Forelimb muscle (tissue), 1 donor: ENCODE measurements at regions not wholly inside any gene's neighbourhood (a gene's known extent, or its start where the extent isn't known, plus 50 kb on each side); places are given as distances from the start of the nearest gene placed in this dataset.
"Not testable (repeated sequence)": the region's sequence is repeated elsewhere in the genome, so short reads cannot be mapped to it uniquely, and the experiment has no call there.

Source experiments
- DNase-seq: peaks from one replicate; pipeline ENCODE4 v3.0.0-alpha.2; 2013; ENCODE audit warnings: low read depth

DNA sequence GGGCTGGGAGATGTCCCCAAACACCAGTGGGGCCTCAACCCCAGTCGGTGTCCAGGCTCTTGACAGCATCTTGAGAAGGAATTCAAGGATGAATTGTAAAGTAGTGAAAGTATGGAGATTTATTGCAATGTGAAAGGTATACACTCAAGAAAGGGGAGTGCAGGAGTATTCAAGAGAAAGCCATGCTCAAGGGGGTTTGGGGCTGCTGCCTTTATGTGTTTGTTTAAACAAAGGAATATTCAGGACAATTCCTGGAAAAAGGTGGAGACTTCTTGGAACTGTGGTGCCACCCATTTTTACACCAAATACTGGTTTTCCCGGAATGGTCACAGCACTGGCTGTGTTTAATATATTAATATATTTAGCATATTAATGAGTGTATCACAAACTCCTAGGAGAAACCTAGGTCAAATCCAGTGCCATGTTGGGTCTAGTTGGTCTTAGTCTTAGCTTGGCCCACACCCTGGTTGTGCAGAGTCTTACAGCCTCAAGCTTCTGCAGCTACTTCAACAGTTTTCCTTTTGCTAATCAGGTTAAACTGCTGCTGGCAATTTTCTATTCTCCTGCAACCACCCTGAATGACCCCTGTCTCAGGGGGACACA is 138.5 kb upstream of the TMTC4 start:
- DNase-seq: no peak

DNA sequence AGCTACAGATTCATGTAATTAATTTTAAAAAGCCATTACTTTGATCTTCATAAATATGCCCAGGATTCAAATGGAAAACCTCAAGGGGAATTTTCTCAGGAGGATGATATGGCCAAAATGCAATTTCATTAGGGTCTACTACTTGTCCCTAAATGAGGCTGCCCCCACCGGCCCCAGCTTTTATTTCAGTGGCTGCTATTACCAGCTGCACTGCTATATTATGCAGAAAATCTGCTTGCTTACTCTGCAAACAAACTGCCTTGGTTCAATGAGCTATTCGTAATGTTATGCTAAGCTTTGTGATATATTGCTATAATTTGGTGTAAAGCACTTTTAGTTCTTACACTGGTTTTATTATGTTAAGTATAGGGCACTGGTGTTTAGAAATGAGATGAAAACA is 137.3 kb upstream of the TMTC4 start:
- DNase-seq: no peak

DNA sequence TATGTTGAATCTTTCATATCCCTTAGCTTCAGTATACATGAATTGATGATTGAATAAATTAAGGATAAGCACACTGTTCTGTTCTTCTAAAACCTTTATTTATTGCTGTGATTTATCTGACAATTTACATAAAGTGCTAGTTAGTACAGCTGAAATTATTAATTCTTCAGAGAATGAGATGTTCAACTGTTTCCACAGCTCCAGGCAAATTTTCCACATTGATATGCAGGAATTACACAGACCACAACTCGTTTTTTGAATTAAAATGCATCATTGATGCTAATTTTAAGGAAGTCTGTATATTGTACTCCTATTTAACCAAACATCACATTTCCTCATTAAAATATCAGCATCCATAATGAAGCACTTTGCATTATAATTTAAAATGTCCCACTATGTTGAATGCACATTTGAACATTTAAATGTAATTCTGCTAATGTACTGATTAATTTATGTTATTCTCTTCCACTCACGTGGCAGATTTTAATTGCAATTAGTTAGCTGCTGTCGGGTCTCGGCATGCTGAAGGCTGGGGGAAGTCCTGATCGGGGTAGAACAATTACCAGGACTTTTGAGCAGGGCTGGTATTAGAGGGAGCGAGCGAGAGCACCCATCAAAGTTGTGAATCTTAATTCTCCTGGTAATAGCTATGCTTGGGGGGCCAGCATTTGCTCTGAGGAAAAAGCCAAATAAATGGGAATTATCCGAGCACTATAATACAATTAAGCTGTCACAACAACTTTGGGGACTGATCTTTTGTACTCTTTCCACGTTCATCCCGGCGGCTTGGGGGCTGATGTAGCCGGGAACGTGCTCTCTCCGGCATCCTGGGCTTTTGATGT is 136.7 kb upstream of the TMTC4 start:
- DNase-seq: no peak

DNA sequence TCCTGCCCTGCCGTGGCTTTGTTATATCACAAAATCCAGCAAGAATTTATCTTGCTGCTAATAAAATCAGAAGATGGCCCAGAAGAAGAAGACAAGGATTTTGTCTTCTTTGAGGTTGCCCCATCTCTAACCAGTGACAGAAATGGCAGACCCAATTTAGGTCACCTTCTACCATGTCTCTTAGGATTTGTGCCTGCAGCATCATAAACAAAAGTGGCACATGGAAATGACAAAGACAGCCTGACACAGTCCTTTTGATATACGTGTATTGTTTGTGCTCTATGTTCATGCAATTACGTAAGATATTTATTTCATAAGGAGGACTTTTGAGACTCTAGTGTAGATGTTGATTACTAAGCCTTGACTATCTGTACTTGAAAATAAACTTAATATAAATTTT is 135.9 kb upstream of the TMTC4 start:
- DNase-seq: no peak

DNA sequence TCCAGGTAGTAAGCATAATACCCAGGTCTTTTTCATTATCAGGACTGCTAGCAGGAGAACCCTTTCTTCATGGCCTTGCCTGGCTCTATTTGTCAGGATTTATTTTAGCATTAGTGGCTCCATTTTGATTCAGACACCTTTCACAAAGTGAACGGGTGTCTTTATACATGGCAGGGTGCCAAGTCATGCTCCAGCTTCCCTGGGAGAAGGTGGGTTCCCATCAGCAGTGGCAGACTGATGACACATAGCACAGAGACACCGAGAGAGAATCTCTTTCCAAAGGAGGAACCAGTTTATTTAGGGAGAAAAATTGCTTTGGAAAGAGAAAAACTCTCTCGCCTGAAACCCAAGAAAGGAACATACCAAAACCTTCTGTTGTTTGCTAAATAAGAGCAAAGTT is 135.3 kb upstream of the TMTC4 start:
- DNase-seq: no peak

DNA sequence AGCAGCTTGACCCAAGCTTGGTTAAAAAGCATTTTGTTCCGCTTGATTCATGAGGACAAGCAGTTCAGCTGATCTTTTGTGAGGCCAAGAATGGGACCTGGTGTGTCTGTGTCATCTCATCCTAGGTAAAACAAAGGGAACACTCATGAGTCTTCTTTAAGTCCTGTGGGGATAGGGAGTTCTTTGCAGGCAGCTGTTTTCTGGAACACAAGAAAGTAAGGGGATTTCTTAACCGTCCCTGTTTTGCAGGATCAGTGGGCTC is 134.5 kb upstream of the TMTC4 start:
- DNase-seq: no peak

DNA sequence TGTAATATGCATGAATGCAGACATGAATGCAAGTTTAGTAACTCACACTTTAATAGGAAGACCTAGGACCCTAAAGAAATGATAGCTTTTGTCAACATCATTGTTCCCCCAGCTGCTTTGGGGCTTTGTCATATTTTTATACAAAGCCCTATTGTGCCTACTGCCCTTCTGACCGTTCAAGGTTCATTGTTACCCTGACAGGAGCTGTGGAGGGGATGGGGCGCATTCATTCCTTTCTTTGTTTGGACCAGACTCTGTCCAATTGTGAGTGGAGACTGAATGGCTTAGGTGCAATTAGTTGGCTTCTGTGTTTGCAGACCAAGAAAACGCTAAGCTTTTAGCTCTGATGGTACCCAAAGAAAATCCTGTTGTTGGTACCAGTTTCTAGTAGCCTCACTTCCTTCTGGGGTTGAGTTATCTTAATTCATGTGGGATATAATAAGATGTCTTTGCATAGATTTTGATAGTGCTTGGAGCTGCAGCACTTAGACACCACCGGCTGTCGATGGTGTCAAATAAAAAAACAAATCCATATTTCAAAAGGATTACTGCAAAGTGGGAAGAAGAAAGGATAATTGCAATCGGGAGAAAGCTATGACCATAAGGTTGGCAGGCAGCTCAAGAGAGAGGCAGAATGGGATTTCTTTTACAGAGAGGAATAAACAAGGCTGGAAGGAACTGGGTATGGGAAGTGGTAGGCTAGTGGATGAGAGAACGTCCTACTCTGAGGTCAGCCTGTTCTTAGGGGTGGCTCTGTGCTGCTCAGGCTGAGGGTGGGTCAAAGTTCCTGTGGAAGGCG is 133.9 kb upstream of the TMTC4 start:
- DNase-seq: no peak

DNA sequence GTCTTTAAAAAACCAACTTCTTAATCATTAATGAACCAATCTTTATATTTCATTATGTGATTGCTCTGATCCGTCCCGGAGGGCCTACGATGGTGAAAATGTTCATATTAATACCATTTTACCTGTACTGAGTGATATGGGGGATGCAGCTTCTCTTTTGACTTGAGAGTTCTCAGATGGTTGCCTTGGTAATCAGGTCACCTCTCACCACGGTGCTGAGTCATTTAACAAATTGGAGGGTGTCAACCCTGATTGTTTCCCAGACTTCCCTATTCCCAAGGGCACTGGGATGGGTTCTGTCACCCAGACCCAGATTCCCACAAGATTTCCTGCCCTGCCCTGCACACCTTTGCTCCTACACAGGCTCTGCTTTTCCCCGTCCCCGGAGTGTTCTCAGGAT is 128.5 kb upstream of the TMTC4 start:
- no peak for DNase-seq

DNA sequence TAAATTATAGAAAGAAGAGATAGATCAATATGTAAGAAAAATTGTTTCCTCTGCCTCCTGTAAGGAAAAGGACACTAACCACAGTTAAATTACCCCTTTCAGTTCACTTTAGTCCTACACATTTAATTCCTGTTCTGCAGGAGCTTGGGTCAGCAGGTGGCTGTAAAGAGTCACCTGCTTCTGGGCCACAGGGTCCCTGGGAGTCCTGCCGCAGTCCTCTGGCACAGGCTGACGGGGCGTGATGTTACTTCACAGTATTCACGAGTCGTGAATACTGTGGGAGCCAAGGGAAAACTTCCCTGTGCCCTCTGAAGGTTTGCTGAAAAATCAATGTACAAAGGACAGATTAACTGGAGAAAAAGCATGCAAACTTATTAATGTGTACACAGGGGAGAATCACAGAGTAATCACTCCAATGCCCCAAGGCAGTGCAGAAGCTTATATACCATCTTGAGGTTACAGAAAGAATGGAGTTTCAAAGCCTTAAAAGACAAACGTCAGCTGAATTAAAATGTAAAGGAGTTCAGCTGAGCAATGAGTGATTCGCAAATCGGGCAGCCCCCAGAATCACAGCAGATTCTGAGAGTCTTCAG is 125.8 kb upstream of the TMTC4 start:
- no peak for DNase-seq

DNA sequence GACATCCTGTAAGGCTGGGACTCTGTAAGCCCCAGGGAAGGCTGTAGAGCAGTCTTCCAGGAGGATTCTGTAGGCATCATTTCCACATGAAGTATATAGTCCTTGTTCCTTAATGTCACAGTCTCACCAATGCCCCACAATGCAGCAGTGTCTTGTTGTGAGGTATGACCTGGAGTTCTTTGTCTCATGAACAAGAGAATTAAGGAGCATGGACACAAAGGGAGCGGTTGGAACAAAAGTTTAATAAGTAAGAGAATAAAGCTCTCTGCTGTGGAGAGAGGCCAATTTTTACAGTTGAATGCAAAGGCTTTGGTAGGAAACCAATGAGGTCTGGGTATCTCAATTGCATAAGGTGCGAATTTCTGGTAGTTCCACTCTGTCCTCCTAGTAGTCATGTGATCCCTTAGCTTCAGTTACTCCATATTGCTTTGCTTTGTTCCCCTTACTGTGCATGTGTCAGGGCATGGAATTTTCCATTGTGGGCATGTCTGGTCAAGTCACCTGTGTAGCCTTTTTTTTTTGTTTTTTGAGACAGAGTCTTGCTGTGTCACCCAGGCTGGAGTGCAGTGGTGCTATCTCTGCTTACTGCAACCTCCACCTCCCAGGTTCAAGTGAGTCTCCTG is 124.3 kb upstream of the TMTC4 start:
- no peak for DNase-seq

DNA sequence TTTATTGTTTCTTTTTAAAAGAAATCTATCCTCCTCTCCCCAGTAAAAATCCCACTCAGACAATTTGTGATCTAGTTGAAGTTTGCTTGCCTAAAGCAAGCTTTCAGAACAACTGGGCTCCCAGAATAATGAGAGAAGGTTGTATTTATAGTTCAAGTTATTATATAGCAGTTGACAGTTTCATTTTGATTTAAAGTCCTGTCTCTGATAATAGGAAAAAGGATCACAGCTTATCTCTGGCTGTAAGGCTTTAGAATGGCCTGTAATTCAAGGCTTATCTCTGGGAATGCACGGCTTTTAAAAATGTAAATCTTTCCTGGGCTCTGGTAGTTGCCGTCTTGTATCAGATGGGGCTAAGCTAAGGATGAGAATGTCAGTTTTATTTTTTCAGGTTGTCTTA is 123.3 kb upstream of the TMTC4 start:
- DNase-seq: no peak

DNA sequence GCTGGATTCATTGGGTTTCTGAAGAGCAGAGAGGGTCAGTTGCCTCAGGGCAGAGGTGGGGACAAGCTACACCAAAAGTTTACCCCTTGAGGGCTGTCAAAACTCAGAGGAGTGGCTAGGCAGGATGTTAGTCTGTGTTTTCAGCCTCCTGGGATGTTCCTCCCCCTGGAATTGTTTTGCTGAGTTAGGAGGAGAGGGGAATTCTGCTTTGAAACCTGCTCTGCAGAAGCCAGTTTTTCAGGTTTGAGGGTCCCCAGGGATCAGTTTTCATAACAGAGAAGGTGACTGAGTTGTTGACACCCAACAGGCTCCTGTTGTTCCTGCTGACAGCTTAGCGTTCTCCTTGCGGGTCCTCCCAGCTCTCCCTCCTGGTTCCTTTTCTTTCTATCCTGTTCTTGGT is 121.9 kb upstream of the TMTC4 start:
- DNase-seq: no peak

DNA sequence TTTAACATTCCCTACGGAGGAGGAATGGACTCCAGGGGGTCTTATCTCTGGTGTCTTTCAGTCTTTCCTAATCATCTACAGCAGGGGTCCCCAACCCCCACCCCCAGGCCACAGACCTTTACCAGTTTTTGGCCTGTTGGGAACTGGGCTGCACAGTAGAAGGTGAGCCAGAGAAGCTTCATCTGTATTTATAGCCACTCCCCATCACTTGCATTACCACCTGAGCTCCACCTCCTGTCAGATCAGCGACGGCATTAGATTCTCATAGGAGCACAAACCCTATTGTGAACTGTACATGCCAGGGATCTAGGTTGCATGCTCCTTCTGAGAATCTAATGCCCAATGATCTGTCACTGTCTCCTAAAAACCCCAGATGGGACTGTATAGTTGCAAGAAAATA is 120.0 kb upstream of the TMTC4 start:
- DNase-seq: no peak

DNA sequence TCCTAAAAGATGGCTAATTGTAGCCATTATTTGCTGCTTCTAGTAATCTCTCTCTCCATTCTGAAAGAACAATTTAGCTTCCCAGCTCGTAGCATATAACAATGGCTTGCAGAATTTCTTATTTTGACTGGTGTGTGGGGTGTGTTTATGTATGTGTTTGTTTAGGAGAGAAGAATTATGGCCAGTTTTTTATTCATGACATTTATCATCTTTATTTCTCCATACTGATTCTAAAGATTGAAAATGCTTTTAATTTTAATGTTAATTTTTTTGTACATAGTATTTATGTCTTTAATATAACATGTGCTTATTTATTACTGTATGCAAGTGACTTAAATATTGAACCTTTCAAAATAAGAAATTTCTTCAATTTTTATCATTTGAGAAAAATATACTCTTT is 115.8 kb upstream of the TMTC4 start:
- no peak for DNase-seq

DNA sequence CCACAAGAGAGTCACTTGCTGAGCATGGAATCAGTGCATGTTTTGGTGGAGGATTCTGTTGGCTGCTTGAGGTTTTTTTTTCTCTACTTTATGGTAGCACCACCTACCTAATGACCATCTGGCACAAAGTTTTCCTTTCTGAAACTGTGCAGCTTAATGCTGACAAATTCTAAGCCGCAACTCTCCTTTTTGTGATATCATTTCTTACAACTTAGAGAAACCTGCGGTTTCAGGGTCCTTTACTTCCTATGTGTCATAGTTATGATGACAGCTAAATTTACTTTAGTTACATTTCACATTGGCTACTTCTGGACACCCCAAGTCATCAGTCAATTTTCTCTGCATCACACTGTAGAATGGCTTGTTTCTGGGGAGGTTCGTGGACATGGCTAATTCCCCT is 115.4 kb upstream of the TMTC4 start:
- DNase-seq: no peak

DNA sequence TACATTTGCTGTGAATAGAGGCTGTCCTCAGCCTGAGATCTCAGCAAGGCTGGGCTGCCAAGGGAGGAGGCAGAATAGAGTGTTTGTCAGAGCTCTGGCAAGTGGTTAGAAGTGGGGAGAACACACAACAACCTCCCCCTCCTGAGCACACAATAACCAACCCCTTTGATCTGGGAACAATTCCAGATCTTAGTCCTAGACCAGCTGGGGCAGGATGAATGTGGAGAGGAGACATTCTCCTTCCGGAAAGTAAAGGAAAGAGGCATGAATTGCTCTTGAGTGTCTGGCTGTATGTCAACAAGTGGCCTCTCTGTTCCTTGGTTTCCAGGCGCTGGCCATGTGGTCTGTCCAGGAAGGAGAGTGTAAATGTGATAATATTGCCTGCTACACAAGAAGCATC is 114.9 kb upstream of the TMTC4 start:
- peak; percentile 8 for DNase-seq

DNA sequence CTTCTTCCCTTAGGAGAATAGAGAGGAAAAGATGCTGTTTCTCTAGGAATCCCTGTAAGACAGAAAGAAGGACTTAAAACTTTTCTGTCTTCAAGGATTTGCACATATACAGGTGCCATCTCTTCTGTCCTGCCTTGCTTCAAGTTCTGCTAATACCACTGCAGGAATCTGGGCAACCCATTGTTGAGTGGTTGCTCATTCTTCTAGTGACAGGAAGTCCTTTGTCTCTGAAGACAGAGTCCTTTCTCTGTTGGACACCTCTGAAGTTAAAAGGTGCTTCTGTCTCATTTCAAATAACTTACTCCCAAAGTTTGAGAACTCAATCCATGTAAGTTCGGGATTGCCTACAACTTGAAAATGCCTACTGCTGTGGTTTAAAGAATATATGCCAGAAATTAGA is 114.4 kb upstream of the TMTC4 start:
- no peak for DNase-seq

DNA sequence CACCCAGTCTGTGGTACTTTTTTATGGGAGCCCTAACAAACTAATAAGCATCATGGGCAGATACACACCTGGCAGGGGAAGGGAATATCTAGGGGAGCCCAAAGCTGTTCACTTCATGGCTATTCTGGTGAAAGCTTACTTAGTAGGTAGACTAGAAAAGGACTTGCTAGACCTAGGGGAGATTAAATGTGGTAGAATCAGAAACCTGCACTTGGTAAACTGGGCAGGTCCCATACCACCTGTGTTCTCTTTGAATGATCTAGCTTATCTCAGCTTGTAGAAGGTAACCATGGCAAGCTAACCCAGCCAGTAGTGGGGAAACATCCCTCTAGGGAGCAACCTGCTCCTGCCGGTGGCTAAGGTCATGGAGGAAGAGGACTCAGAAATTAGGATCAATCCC is 113.9 kb upstream of the TMTC4 start:
- no peak for DNase-seq

DNA sequence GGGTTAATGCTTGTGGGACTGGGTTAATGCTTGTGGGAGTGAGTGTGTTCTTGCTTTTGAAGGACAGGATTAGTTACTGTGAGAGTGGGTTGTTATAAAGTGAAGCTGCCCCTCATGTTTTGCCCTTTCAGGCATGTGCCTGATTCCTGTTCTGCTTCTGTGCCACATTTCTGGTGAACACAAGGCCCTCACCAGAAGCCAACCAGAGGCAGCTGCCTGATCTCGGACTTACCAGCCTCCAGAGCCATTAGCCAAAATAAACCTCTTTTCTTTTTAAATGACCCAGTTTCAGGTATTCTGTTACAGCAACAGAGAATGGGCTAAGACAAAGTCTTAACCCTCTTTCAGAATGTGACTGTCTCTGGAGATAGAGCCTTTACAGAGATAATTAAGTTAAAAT is 113.3 kb upstream of the TMTC4 start:
- no peak for DNase-seq

DNA sequence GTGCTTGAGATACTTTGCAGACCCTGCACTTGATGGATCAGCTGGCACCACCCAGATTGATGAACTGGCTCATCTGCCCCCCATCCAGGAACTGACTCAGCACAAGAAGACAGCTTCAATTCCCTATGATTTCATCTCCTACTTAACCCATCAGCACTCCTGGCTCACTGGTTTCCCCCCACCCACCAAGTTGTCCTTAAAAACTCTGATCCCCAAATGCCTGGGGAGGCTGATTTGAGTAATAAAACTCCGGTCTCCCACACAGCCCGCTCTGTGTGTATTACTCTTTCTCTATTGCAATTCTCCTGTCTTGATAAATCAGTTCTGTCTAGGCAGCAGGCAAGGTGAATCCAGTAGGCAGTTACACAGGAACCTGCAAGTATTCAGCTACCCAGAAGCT is 102.1 kb upstream of the TMTC4 start:
- not testable (repeated sequence) for DNase-seq

DNA sequence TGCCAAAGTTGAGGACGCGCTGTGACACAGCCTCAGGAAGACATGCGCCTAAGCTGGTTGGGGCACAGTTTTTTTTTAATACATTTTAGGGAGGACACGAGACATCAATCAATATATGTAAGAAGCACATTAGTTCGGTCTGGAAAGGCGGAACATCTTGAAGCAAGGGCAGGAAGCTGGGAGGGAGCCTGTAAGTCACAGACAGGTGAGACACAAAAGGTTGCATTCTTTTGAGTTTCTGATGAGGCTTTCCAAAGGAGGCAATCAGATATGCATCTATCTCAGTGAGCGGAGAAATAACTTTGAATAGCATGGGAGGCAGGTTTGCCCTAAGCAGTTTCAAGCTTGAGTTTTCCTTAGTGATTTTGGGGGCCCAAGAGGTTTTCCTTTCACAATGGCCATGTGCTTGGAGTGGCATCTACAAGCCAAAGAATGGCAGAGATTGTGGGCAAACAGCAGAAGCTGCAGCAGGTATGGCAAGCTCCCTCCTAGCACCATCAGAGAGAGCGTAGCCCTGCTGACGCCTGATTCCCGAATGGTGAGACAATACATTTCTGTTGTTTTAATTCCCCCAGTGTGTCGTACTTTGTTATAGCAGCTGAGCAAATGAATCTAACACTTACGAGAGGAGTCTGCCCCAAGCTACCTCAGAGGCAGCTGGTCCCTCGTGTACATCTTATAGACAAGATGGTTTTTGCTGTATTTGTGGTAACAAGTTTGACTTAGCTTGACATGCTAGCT is 99.5 kb upstream of the TMTC4 start:
- DNase-seq: no peak

DNA sequence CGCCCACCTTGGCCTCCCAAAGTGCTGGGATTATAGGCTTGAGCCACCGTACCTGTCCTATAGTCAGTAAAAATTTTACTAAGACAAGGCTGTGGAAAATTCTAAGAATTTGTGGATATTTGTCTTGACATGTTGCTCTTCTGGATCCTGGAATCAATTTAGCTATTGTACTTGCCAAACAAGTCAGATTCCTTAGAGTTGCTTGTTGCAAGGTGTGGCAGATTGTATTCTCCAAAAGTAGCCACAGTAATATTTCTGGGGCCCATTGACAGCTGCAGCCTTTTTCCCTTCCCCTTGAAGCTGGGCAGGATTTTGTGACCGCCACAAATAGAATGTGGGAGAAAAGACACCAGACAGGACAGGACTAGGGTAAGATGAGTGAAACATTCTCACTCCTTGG is 98.8 kb upstream of the TMTC4 start:
- DNase-seq: no peak
